HAP-1 (cell line): ENCODE measurements at regions not wholly inside any gene's neighbourhood (a gene's known extent, or its start where the extent isn't known, plus 50 kb on each side); places are given as distances from the start of the nearest gene placed in this dataset.

Experiments used
- DNase-seq, 2 experiments: peaks; one replicate each; pipeline ENCODE4 v3.0.0-alpha.2; 2016 to 2020; ENCODE audit warnings: low spot score in 2 of 2
- H3K27me3 ChIP-seq: fragments of 250-450 bp; sonication (Bioruptor Pico); 2 replicates; pipeline ENCODE4 v1.5.1; 2020; ENCODE audit warnings: low read depth, mild to moderate bottlenecking, moderate library complexity
- H3K36me3 ChIP-seq: fragments of 250-450 bp; sonication (Bioruptor Pico); replicated peaks from 2 replicates; pipeline ENCODE4 v1.5.1; 2020; ENCODE audit warnings: mild to moderate bottlenecking
- H3K4me1 ChIP-seq: fragments of 250-450 bp; sonication (Bioruptor Pico); 2 replicates; pipeline ENCODE4 v1.5.1; 2020; ENCODE audit warnings: mild to moderate bottlenecking
- H3K4me3 ChIP-seq: fragments of 250-450 bp; sonication (Bioruptor Pico); 2 replicates; pipeline ENCODE4 v1.5.1; 2020; ENCODE audit warnings: mild to moderate bottlenecking, moderate library complexity
- H3K9me3 ChIP-seq: fragments of 250-450 bp; sonication (Bioruptor Pico); 2 replicates; pipeline ENCODE4 v1.5.1; 2020; ENCODE audit warnings: mild to moderate bottlenecking, moderate library complexity
- in situ Hi-C: fragments of 300-500 bp; cut with MboI; formaldehyde crosslinking; loops from 3 replicates; pipeline ENCODE4 v1.14.3; 2020; ENCODE audit warnings: low sequenced_read_pairs, inconsistent platforms, mixed read lengths

DNA sequence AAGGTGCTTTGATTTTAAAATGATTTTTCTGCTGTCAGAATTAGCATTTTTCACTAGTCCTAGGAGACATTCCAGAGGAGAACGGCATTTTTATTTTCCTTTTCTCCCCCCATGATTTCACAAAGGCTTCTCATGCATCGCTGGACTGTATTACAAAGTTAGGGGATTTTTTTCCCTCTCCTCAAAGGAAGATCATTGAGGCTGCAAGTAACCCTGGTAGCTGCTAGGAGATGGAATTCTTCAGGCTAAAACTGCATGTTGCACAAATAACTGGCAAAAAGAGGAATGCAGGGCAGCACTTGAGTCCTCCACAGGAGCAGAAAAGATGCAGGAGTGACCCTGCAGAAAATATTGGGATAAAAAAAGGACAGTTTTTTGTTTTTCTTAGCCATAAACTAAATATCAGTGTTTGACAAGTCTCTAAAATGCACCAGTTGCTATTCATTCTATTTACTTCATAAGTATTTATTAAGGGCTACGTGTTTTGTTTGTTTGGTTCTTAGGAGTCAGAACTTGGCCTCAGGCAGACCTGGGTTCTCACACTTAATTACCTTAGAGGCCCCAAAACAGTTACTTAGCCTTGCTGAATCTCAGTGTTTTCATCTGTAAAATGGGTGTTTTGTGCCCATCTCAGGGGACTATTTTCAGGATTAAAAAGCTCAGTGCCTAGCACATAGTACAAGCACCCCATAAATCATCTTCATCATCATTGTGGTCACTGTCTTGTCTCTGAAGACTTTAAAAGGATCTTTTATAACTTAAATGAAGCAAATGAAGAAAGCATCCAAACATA lies 144.5 kb upstream of the ID4 start:
- in situ Hi-C loops = no loop called here
- Histone ChIP-seq H3K36me3 (no peaks in the 10 kb centered on the region), H3K4me3 (no peak overlapping the region), H3K4me1 (peaks cover 8% of the 10 kb centered on the region), H3K9me3 (no peaks in the 10 kb centered on the region), H3K27me3 (peaks cover 19% of the 10 kb centered on the region)
- no peak for DNase-seq

DNA sequence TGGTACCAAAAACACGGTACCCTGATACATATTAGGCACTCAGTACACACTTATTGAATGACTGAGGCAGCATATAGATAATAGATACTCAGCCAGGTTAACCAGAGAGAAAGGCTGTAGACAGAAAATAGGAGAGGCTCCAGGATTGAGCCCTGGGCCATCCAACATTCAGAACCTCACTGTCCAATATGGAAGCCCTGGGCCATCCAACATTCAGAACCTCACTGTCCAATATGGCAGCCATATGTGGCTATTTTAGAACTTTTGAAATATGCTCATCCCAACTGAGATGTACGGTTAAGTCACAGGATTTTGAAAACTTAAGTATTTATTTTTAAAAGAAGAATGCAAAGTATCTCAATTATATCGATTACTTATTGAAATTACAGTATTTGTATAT lies 142.5 kb upstream of the ID4 start:
- Histone ChIP-seq H3K27me3 (peaks cover 18% of the 10 kb centered on the region), H3K4me1 (peaks cover 8% of the 10 kb centered on the region), H3K36me3 (no peaks in the 10 kb centered on the region), H3K4me3 (no peak overlapping the region), H3K9me3 (no peaks in the 10 kb centered on the region)
- in situ Hi-C loops = no loop called here
- no peak for DNase-seq

GRCh38 chr6:19697744-19698290 lies 139.4 kb upstream of the ID4 start:
- Histone ChIP-seq H3K9me3 (no peaks in the 10 kb centered on the region), H3K4me1 (no peaks in the 10 kb centered on the region), H3K4me3 (no peak overlapping the region), H3K36me3 (no peaks in the 10 kb centered on the region), H3K27me3 (peaks cover 3% of the 10 kb centered on the region)
- in situ Hi-C loops = no loop called here
- DNase-seq = no peak

DNA sequence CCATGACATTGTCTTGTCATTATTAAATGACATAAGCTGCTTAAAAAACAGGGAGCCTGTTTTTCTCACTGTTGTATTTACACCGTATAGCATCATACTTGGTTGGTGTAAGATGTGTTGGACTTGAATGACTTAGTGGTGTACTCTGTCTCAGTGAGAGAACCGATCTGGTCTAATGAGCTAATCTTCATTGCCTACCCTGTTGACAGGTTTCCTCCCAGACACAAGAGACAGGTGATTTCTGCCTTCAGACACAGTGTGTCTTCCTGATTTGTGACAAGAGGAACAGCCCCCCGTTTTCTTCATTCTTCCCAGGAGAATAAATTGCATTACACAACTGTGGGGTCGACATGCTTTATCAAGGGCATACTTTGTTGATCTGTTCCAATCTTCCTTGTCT lies 137.2 kb upstream of the ID4 start:
- DNase-seq = no peak
- in situ Hi-C loops = no loop called here

GRCh38 chr6:19705606-19706005 lies 131.6 kb upstream of the ID4 start:
- Histone ChIP-seq H3K27me3 (no peaks in the 10 kb centered on the region), H3K9me3 (no peaks in the 10 kb centered on the region), H3K4me3 (no peak overlapping the region), H3K36me3 (no peaks in the 10 kb centered on the region), H3K4me1 (no peaks in the 10 kb centered on the region)
- DNase-seq = no peak
- in situ Hi-C loops = no loop called here

More for the DNA sequence above, 137.2 kb upstream of the ID4 start:
- Histone ChIP-seq H3K4me3 (no peak overlapping the region), H3K36me3 (no peaks in the 10 kb centered on the region), H3K9me3 (no peaks in the 10 kb centered on the region), H3K4me1 (no peaks in the 10 kb centered on the region), H3K27me3 (no peaks in the 10 kb centered on the region)

- H3K27me3 ChIP-seq = no peaks in the 10 kb centered on the region
- no peak overlapping the region for H3K4me3 ChIP-seq
- no peaks in the 10 kb centered on the region for H3K4me1 ChIP-seq
- in situ Hi-C loops = no loop called here
- DNase-seq = no peak
- no peaks in the 10 kb centered on the region for H3K9me3 ChIP-seq
- H3K36me3 ChIP-seq = no peaks in the 10 kb centered on the region
Observed at GRCh38 chr6:19712012-19712688, 125.0 kb upstream of the ID4 start.

GRCh38 chr6:19712998-19713397 lies 124.2 kb upstream of the ID4 start:
- Histone ChIP-seq H3K4me1 (no peaks in the 10 kb centered on the region), H3K27me3 (no peaks in the 10 kb centered on the region), H3K9me3 (no peaks in the 10 kb centered on the region), H3K4me3 (no peak overlapping the region), H3K36me3 (no peaks in the 10 kb centered on the region)
- in situ Hi-C loops = no loop called here
- DNase-seq = no peak

DNA sequence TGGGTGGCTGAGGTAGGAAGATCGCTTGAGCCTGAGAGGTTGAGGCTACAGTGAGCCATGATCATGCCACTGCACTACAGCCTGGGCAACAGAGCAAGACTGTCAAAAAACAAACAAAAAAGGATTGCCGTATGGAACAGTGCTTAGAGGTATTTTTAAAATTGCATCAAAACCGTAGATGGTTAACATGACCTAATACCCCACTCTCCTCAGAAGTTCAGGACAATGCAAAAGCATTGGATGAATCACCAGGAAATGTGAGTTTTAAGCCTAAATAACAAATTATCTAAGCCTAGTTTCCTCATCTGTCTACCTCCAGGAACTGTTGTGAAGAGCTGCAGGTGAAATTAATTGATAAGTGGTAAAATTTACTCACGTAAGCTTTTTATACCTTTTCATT lies 123.8 kb upstream of the ID4 start:
- in situ Hi-C loops = no loop called here
- H3K27me3 ChIP-seq = no peaks in the 10 kb centered on the region
- H3K4me3 ChIP-seq = no peak overlapping the region
- DNase-seq = no peak
- no peaks in the 10 kb centered on the region for H3K4me1 ChIP-seq
- H3K9me3 ChIP-seq = no peaks in the 10 kb centered on the region
- no peaks in the 10 kb centered on the region for H3K36me3 ChIP-seq

DNA sequence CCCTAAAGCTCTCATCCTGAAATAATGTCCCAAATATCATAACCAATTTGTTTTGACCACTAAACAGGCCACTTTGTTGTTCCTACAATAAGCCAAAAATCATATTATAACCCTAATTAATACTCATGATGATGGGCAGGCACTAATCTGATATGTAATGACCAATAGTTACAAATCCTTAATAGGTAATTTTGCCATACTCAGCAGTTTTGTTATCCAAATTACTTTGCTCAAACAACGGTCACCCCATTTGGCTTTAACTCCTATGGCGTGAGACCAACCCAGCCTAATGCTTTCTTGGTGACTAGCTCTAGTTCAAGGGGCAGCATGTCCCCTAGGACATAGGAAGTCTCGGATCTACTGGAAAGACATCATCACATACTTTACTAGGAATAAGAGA lies 123.2 kb upstream of the ID4 start:
- Histone ChIP-seq H3K4me1 (no peaks in the 10 kb centered on the region), H3K4me3 (no peak overlapping the region), H3K9me3 (no peaks in the 10 kb centered on the region), H3K27me3 (no peaks in the 10 kb centered on the region), H3K36me3 (no peaks in the 10 kb centered on the region)
- in situ Hi-C loops = no loop called here
- no peak for DNase-seq

GRCh38 chr6:19714434-19715166 lies 122.6 kb upstream of the ID4 start:
- H3K27me3 ChIP-seq = no peaks in the 10 kb centered on the region
- no peak overlapping the region for H3K4me3 ChIP-seq
- DNase-seq = no peak
- in situ Hi-C loops = no loop called here
- H3K9me3 ChIP-seq = no peaks in the 10 kb centered on the region
- H3K36me3 ChIP-seq = no peaks in the 10 kb centered on the region
- no peaks in the 10 kb centered on the region for H3K4me1 ChIP-seq

- in situ Hi-C loops = no loop called here
- no peak for DNase-seq
- Histone ChIP-seq H3K36me3 (no peaks in the 10 kb centered on the region), H3K9me3 (no peaks in the 10 kb centered on the region), H3K27me3 (no peaks in the 10 kb centered on the region), H3K4me1 (no peaks in the 10 kb centered on the region), H3K4me3 (no peak overlapping the region)
Observed at GRCh38 chr6:19715167-19715551, 122.0 kb upstream of the ID4 start.

DNA sequence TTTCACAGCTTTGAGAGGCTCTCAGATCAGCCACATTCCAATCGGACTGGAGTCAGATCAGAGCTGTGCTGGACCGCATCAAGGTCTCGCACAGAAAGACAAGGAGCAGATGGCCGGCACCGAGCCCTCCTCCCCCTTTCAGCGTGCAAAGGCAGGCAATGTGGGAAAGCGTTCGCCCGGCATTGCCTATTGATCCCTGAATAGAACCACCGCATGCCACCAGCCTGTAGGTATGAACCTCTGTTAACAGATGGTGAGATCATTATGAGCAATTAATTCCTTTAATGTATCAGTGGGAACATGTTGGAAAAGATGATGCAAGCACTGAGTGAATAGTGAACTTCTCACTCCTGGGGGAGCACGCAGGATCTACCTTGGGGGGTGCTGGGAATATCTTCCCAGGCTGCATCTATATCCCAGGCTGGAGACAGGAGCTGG lies 117.5 kb upstream of the ID4 start:
- Histone ChIP-seq H3K36me3 (no peaks in the 10 kb centered on the region), H3K4me1 (no peaks in the 10 kb centered on the region), H3K9me3 (no peaks in the 10 kb centered on the region), H3K27me3 (peaks cover 3% of the 10 kb centered on the region; the same call in 1 of the 2 replicates), H3K4me3 (no peak overlapping the region)
- in situ Hi-C loops = no loop called here
- DNase-seq = no peak

GRCh38 chr6:19721766-19722377 lies 115.3 kb upstream of the ID4 start:
- Histone ChIP-seq H3K4me1 (no peaks in the 10 kb centered on the region), H3K9me3 (no peaks in the 10 kb centered on the region), H3K4me3 (no peak overlapping the region), H3K36me3 (no peaks in the 10 kb centered on the region), H3K27me3 (peaks cover 3% of the 10 kb centered on the region; the same call in 1 of the 2 replicates)
- no peak for DNase-seq
- in situ Hi-C loops = no loop called here
